ENCODE measurements at regions not wholly inside any gene's neighbourhood (a gene's known extent, or its start where the extent isn't known, plus 50 kb on each side); places are given as distances from the start of the nearest gene placed in this dataset.
A peak's percentile ranks its signal among the peaks of the same experiment; 100 is the strongest.

DNA sequence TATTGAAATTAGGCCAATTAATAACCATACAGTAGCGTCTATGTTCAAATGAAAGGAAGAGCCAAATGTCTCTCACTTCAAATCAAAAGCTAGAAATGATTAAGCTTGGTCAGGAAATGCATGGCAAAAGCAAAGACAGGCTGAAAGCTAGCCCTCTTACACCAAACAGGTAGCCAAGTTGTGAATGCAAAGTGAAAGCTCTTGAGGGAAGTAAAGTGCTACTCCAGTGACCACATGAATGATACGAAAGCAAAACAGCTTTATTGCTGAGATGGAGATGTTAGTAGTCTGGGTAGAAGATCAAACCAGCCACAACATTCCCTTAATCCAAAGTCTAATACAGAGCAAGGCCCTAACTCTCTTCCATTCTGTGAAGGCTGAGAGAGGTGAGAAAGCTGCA lies 123.8 kb downstream of the TEX36 start:
- no peaks in the 10 kb centered on the region for H3K9me3 ChIP-seq (ENCODE audit: insufficient read depth, low read depth, low read length)
- no peak overlapping the region for H3K18ac ChIP-seq (ENCODE audit: low read length)
- no peaks in the 10 kb centered on the region for H3K79me2 ChIP-seq (ENCODE audit: control insufficient read depth, insufficient read depth, low read length, poor library complexity)
- no peaks in the 10 kb centered on the region for H3K79me1 ChIP-seq (ENCODE audit: low read length)
- no peak overlapping the region for H3K4me3 ChIP-seq (ENCODE audit: low read depth, low read length)
- H3K36me3 ChIP-seq (ENCODE audit: control insufficient read depth in 1 of 2, insufficient read depth in 2 of 2, low read length in 2 of 2): no peaks in the 10 kb centered on the region
- no peak overlapping the region for H4K91ac ChIP-seq (ENCODE audit: low read depth, low read length)
- H3K27me3 ChIP-seq (ENCODE audit: insufficient read depth, low read length): no peaks in the 10 kb centered on the region
- DNase-seq: no peak
- no CpG with 5 or more reads among the region's 2 CpGs for WGBS (ENCODE audit: extremely low coverage, insufficient coverage, insufficient read length)
- no peak overlapping the region for H2BK5ac ChIP-seq (ENCODE audit: low read depth, low read length, poor library complexity)
- no peak overlapping the region for H2BK120ac ChIP-seq (ENCODE audit: insufficient read depth, low read length, poor library complexity)
- H3K9ac ChIP-seq (ENCODE audit: low read length): no peak overlapping the region
- H3K14ac ChIP-seq (ENCODE audit: low read length): no peak overlapping the region
- no peak overlapping the region for H2AK5ac ChIP-seq (ENCODE audit: low read length)
- H3K27ac ChIP-seq (ENCODE audit: low read depth, low read length): no peak overlapping the region
- no peak overlapping the region for H4K12ac ChIP-seq (ENCODE audit: low read depth, low read length)
- no peak overlapping the region for H4K8ac ChIP-seq (ENCODE audit: low read depth, low read length)
- no peak overlapping the region for H3K4ac ChIP-seq (ENCODE audit: low read depth, low read length)
- H3K4me2 ChIP-seq (ENCODE audit: low read length): no peak overlapping the region
- no peak overlapping the region for H3K23ac ChIP-seq (ENCODE audit: low read length)
- H3K4me1 ChIP-seq (ENCODE audit: control insufficient read depth in 1 of 2, insufficient read depth in 2 of 2, low read length in 2 of 2): no peaks in the 10 kb centered on the region
- H2AFZ ChIP-seq (ENCODE audit: insufficient read depth, low read length, poor library complexity): no peak overlapping the region
- H2BK12ac ChIP-seq (ENCODE audit: low read length): no peak overlapping the region

DNA sequence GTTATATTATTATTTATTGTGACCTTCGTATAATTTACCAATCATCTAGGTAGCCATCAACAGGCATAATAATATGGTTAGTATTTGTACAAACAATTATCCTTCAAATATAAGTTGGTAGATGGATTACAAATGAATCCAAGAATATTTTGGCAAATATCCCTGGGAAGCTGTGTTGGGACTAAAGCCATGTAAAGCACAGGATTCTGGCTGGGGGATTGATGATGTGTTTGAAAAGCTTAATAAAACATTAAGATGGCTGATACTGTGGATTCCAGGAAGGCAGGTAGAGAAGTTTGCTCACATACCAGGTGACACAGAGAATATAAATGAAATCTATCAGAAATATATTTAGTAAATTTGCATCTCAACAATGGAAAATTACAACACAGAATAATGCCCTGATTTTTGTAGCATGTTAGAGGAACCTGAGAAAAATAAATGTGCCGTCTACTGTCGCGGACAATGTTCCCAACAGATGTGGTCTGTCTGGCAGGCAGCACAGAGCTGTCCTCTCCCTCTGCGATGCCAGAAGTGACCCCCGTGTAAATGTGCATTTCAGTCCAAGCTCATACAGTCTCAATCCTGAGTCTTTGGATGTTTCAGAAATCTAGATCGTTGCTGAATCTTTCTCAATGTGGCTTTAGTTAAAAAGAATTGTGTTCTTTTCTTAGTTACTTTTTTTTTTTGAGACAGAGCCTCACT lies 125.0 kb downstream of the TEX36 start:
- Histone ChIP-seq H2AK5ac (ENCODE audit: low read length) (no peak overlapping the region), H3K9ac (ENCODE audit: low read length) (no peak overlapping the region), H2BK5ac (ENCODE audit: low read depth, low read length, poor library complexity) (no peak overlapping the region), H2BK12ac (ENCODE audit: low read length) (no peak overlapping the region), H3K27me3 (ENCODE audit: insufficient read depth, low read length) (no peaks in the 10 kb centered on the region), H3K79me1 (ENCODE audit: low read length) (no peaks in the 10 kb centered on the region), H3K18ac (ENCODE audit: low read length) (no peak overlapping the region), H3K14ac (ENCODE audit: low read length) (no peak overlapping the region), H3K4ac (ENCODE audit: low read depth, low read length) (no peak overlapping the region), H4K91ac (ENCODE audit: low read depth, low read length) (no peak overlapping the region), H3K27ac (ENCODE audit: low read depth, low read length) (no peak overlapping the region), H2AFZ (ENCODE audit: insufficient read depth, low read length, poor library complexity) (no peak overlapping the region), H3K23ac (ENCODE audit: low read length) (no peak overlapping the region), H4K8ac (ENCODE audit: low read depth, low read length) (no peak overlapping the region), H3K79me2 (ENCODE audit: control insufficient read depth, insufficient read depth, low read length, poor library complexity) (no peaks in the 10 kb centered on the region), H4K12ac (ENCODE audit: low read depth, low read length) (no peak overlapping the region), H3K4me3 (ENCODE audit: low read depth, low read length) (no peak overlapping the region), H2BK120ac (ENCODE audit: insufficient read depth, low read length, poor library complexity) (no peak overlapping the region), H3K4me1 (ENCODE audit: control insufficient read depth in 1 of 2, insufficient read depth in 2 of 2, low read length in 2 of 2) (no peaks in the 10 kb centered on the region), H3K36me3 (ENCODE audit: control insufficient read depth in 1 of 2, insufficient read depth in 2 of 2, low read length in 2 of 2) (no peaks in the 10 kb centered on the region), H3K4me2 (ENCODE audit: low read length) (no peak overlapping the region), H3K9me3 (ENCODE audit: insufficient read depth, low read depth, low read length) (no peaks in the 10 kb centered on the region)
- no peak for DNase-seq
- WGBS (ENCODE audit: extremely low coverage, insufficient coverage, insufficient read length): no CpG with 5 or more reads among the region's 7 CpGs

DNA sequence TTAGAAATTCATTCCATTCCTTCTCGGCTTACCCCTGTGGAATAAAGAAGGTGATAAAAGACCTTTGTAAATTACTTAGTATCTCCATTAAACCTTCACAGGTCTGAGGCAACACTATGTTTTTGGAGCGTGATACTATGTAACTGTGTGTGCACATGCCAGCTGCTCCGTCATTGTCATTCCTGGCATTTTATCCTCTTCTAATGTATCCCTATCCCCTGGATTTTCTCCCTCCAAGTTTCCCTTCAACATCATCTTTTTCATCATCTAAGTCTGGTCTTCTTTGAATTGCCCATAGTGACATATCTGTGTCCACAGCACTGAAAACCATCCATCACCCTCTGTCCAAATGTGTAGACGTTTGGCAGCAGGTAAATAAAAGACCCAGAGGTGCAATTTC lies 125.7 kb downstream of the TEX36 start:
- Histone ChIP-seq H3K79me2 (ENCODE audit: control insufficient read depth, insufficient read depth, low read length, poor library complexity) (no peaks in the 10 kb centered on the region), H3K4me1 (ENCODE audit: control insufficient read depth in 1 of 2, insufficient read depth in 2 of 2, low read length in 2 of 2) (no peaks in the 10 kb centered on the region), H3K36me3 (ENCODE audit: control insufficient read depth in 1 of 2, insufficient read depth in 2 of 2, low read length in 2 of 2) (no peaks in the 10 kb centered on the region), H3K4ac (ENCODE audit: low read depth, low read length) (no peak overlapping the region), H3K18ac (ENCODE audit: low read length) (no peak overlapping the region), H3K9me3 (ENCODE audit: insufficient read depth, low read depth, low read length) (no peaks in the 10 kb centered on the region), H3K27ac (ENCODE audit: low read depth, low read length) (no peak overlapping the region), H2BK12ac (ENCODE audit: low read length) (no peak overlapping the region), H2BK120ac (ENCODE audit: insufficient read depth, low read length, poor library complexity) (no peak overlapping the region), H3K27me3 (ENCODE audit: insufficient read depth, low read length) (no peaks in the 10 kb centered on the region), H4K12ac (ENCODE audit: low read depth, low read length) (no peak overlapping the region), H2BK5ac (ENCODE audit: low read depth, low read length, poor library complexity) (no peak overlapping the region), H2AFZ (ENCODE audit: insufficient read depth, low read length, poor library complexity) (no peak overlapping the region), H3K79me1 (ENCODE audit: low read length) (no peaks in the 10 kb centered on the region), H3K4me3 (ENCODE audit: low read depth, low read length) (no peak overlapping the region), H3K9ac (ENCODE audit: low read length) (no peak overlapping the region), H4K91ac (ENCODE audit: low read depth, low read length) (no peak overlapping the region), H4K8ac (ENCODE audit: low read depth, low read length) (no peak overlapping the region), H3K14ac (ENCODE audit: low read length) (no peak overlapping the region), H3K23ac (ENCODE audit: low read length) (no peak overlapping the region), H2AK5ac (ENCODE audit: low read length) (no peak overlapping the region), H3K4me2 (ENCODE audit: low read length) (no peak overlapping the region)
- WGBS (ENCODE audit: extremely low coverage, insufficient coverage, insufficient read length): no CpG with 5 or more reads among the region's 4 CpGs
- peak in 1 of 2 donors; percentile 39 for DNase-seq

DNA sequence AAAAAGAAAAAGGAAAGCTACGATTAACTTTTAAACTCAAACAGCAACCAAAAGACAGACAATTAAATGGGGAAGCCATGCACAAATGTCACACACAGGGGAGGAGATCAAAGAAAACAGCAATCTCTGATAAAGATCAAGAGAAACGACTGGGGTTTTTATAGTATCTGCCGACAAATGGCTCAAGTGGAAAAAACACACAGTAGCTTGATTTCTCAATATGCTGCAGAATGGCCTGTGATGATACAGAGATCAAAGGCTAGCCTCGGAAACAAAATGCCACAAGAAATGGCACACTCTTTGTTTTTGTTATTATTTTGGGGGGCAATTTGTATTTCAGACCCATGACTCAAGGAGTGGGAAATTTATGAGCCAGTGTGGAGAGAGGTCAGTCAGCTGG lies 126.1 kb downstream of the TEX36 start:
- H3K4ac ChIP-seq (ENCODE audit: low read depth, low read length): no peak overlapping the region
- no peaks in the 10 kb centered on the region for H3K79me1 ChIP-seq (ENCODE audit: low read length)
- no peak overlapping the region for H3K14ac ChIP-seq (ENCODE audit: low read length)
- no peaks in the 10 kb centered on the region for H3K36me3 ChIP-seq (ENCODE audit: control insufficient read depth in 1 of 2, insufficient read depth in 2 of 2, low read length in 2 of 2)
- H2BK5ac ChIP-seq (ENCODE audit: low read depth, low read length, poor library complexity): no peak overlapping the region
- no peak overlapping the region for H4K91ac ChIP-seq (ENCODE audit: low read depth, low read length)
- no peak overlapping the region for H4K12ac ChIP-seq (ENCODE audit: low read depth, low read length)
- no peak overlapping the region for H3K27ac ChIP-seq (ENCODE audit: low read depth, low read length)
- no peak overlapping the region for H4K8ac ChIP-seq (ENCODE audit: low read depth, low read length)
- no peak overlapping the region for H3K4me3 ChIP-seq (ENCODE audit: low read depth, low read length)
- no peak for DNase-seq
- no peak overlapping the region for H3K9ac ChIP-seq (ENCODE audit: low read length)
- H3K9me3 ChIP-seq (ENCODE audit: insufficient read depth, low read depth, low read length): no peaks in the 10 kb centered on the region
- H3K27me3 ChIP-seq (ENCODE audit: insufficient read depth, low read length): no peaks in the 10 kb centered on the region
- H3K4me2 ChIP-seq (ENCODE audit: low read length): no peak overlapping the region
- WGBS (ENCODE audit: extremely low coverage, insufficient coverage, insufficient read length): no CpG with 5 or more reads among the region's 4 CpGs
- no peak overlapping the region for H2BK120ac ChIP-seq (ENCODE audit: insufficient read depth, low read length, poor library complexity)
- no peak overlapping the region for H2BK12ac ChIP-seq (ENCODE audit: low read length)
- no peak overlapping the region for H2AK5ac ChIP-seq (ENCODE audit: low read length)
- H3K23ac ChIP-seq (ENCODE audit: low read length): no peak overlapping the region
- H3K18ac ChIP-seq (ENCODE audit: low read length): no peak overlapping the region
- no peaks in the 10 kb centered on the region for H3K79me2 ChIP-seq (ENCODE audit: control insufficient read depth, insufficient read depth, low read length, poor library complexity)
- H3K4me1 ChIP-seq (ENCODE audit: control insufficient read depth in 1 of 2, insufficient read depth in 2 of 2, low read length in 2 of 2): no peaks in the 10 kb centered on the region
- H2AFZ ChIP-seq (ENCODE audit: insufficient read depth, low read length, poor library complexity): no peak overlapping the region
